ENCODE measurements at regions not wholly inside any gene's neighbourhood (a gene's known extent, or its start where the extent isn't known, plus 50 kb on each side); places are given as distances from the start of the nearest gene placed in this dataset.

GRCh38 chr1:65036570-65037051, 70.3 kb upstream of the JAK1 start:
- no peak overlapping the region for H3K4me3 Mint-ChIP-seq
- H3K27ac ChIP-seq (ENCODE audit: low read depth, low read length), result no peak overlapping the region
- H3K9me3 ChIP-seq (ENCODE audit: control insufficient read depth, low read length), result no peaks in the 10 kb centered on the region
- no peak overlapping the region for H3K9ac ChIP-seq (ENCODE audit: extremely low read depth, low read length, poor library complexity, severe bottlenecking)
- H3K36me3 ChIP-seq (ENCODE audit: control insufficient read depth, insufficient read depth, low read length), result no peaks in the 10 kb centered on the region
- H3K4me1 Mint-ChIP-seq, result no peaks in the 10 kb centered on the region
- TF ChIP-seq CTCF (conservative IDR thresholded peaks at IDR 0.05), result no peak
- H3K9me3 Mint-ChIP-seq, result no peaks in the 10 kb centered on the region
- DNase-seq, result no peak
- H3K27ac Mint-ChIP-seq, result no peak overlapping the region
- no peaks in the 10 kb centered on the region for H3K27me3 Mint-ChIP-seq (ENCODE audit: insufficient read depth)
- no peaks in the 10 kb centered on the region for H3K27me3 ChIP-seq (ENCODE audit: control insufficient read depth, insufficient read depth, low read length, poor library complexity, severe bottlenecking)
- no peaks in the 10 kb centered on the region for H3K4me1 ChIP-seq (ENCODE audit: control insufficient read depth, insufficient read depth, low read length)
- no peak overlapping the region for H3K4me3 ChIP-seq (ENCODE audit: low read length)
- H3K36me3 Mint-ChIP-seq (ENCODE audit: low read depth), result peaks cover 7% of the 10 kb centered on the region
- WGBS, 2 experiments (ENCODE audit: insufficient coverage in 1 of 2, insufficient read length in 1 of 2), result 67 to 95% methylated on average over 1 of the region's 1 CpG

- Mint-ChIP-seq H3K9me3 (no peaks in the 10 kb centered on the region), H3K27me3 (ENCODE audit: insufficient read depth) (no peaks in the 10 kb centered on the region), H3K4me1 (no peaks in the 10 kb centered on the region), H3K36me3 (ENCODE audit: low read depth) (peaks cover 10% of the 10 kb centered on the region), H3K4me3 (no peak overlapping the region), H3K27ac (no peak overlapping the region)
- DNase-seq, result no peak
- Histone ChIP-seq H3K9ac (ENCODE audit: extremely low read depth, low read length, poor library complexity, severe bottlenecking) (no peak overlapping the region), H3K9me3 (ENCODE audit: control insufficient read depth, low read length) (no peaks in the 10 kb centered on the region), H3K27me3 (ENCODE audit: control insufficient read depth, insufficient read depth, low read length, poor library complexity, severe bottlenecking) (no peaks in the 10 kb centered on the region), H3K27ac (ENCODE audit: low read depth, low read length) (no peak overlapping the region), H3K4me3 (ENCODE audit: low read length) (no peak overlapping the region), H3K4me1 (ENCODE audit: control insufficient read depth, insufficient read depth, low read length) (no peaks in the 10 kb centered on the region), H3K36me3 (ENCODE audit: control insufficient read depth, insufficient read depth, low read length) (no peaks in the 10 kb centered on the region)
- TF ChIP-seq CTCF (conservative IDR thresholded peaks at IDR 0.05), result no peak
- WGBS, 2 experiments (ENCODE audit: insufficient coverage in 1 of 2, insufficient read length in 1 of 2), result no CpG with 5 or more reads among the region's 1 CpG
These were observed 72.7 kb upstream of the JAK1 start for GRCh38 chr1:65039066-65039465.

GRCh38 chr1:65039508-65039907, 73.2 kb upstream of the JAK1 start:
- 93 to 94% methylated on average over 2 of the region's 2 CpGs for WGBS, 2 experiments (ENCODE audit: insufficient coverage in 1 of 2, insufficient read length in 1 of 2)
- H3K36me3 Mint-ChIP-seq (ENCODE audit: low read depth), result peaks cover 15% of the 10 kb centered on the region
- no peaks in the 10 kb centered on the region for H3K27me3 Mint-ChIP-seq (ENCODE audit: insufficient read depth)
- Histone ChIP-seq H3K36me3 (ENCODE audit: control insufficient read depth, insufficient read depth, low read length) (no peaks in the 10 kb centered on the region), H3K27ac (ENCODE audit: low read depth, low read length) (no peak overlapping the region), H3K9ac (ENCODE audit: extremely low read depth, low read length, poor library complexity, severe bottlenecking) (no peak overlapping the region), H3K27me3 (ENCODE audit: control insufficient read depth, insufficient read depth, low read length, poor library complexity, severe bottlenecking) (no peaks in the 10 kb centered on the region), H3K9me3 (ENCODE audit: control insufficient read depth, low read length) (no peaks in the 10 kb centered on the region), H3K4me1 (ENCODE audit: control insufficient read depth, insufficient read depth, low read length) (no peaks in the 10 kb centered on the region), H3K4me3 (ENCODE audit: low read length) (no peak overlapping the region)
- H3K4me1 Mint-ChIP-seq, result no peaks in the 10 kb centered on the region
- no peak for TF ChIP-seq CTCF (conservative IDR thresholded peaks at IDR 0.05)
- no peak overlapping the region for H3K27ac Mint-ChIP-seq
- no peak overlapping the region for H3K4me3 Mint-ChIP-seq
- no peak for DNase-seq
- H3K9me3 Mint-ChIP-seq, result no peaks in the 10 kb centered on the region
